Suprapubic skin (tissue), 3 donors: ENCODE measurements at regions not wholly inside any gene's neighbourhood (a gene's known extent, or its start where the extent isn't known, plus 50 kb on each side); places are given as distances from the start of the nearest gene placed in this dataset.

Source experiments
- CTCF ChIP-seq, 2 donors: fragments of 200-600 bp in 1 of 2; fragments of 450-650 bp in 1 of 2; sonication (generic) in 1 of 2; IDR thresholded peaks; one replicate each; pipeline ENCODE4 v1.5.1; 2016 to 2019; ENCODE audit warnings: antibody characterized with exemption in 2 of 2, mild to moderate bottlenecking in 1 of 2, moderate library complexity in 1 of 2
- POLR2A ChIP-seq, 2 donors: fragments of 450-650 bp; IDR thresholded peaks; one replicate each; pipeline ENCODE4 v1.6.1; 2017; ENCODE audit warnings: antibody characterized with exemption in 2 of 2, mild to moderate bottlenecking in 2 of 2, moderate library complexity in 2 of 2

- TF ChIP-seq POLR2A (IDR thresholded peaks at IDR 0.05) (no peak), CTCF (IDR thresholded peaks at IDR 0.05) (no peak)
Measured at GRCh38 chr13:90453342-90453741, 894.1 kb upstream of the MIR17HG start.
